GM12865 (cell line): ENCODE measurements at regions not wholly inside any gene's neighbourhood (a gene's known extent, or its start where the extent isn't known, plus 50 kb on each side); places are given as distances from the start of the nearest gene placed in this dataset.
"Not testable (repeated sequence)": the region's sequence is repeated elsewhere in the genome, so short reads cannot be mapped to it uniquely, and the experiment has no call there.

Experiments
- DNase-seq: peaks from one replicate; pipeline ENCODE4 v3.0.0; 2010; ENCODE audit warnings: low read depth
- H3K4me3 ChIP-seq: 2 replicates; pipeline ENCODE4 v1.5.1; 2011; ENCODE audit warnings: mild to moderate bottlenecking, low read depth, low read length, control low read depth
- CTCF ChIP-seq: IDR thresholded peaks from 2 replicates; pipeline ENCODE4 v1.5.1; 2011; ENCODE audit warnings: low read length, control low read depth, low read depth, inconsistent platforms; ENCODE audit not compliant: insufficient read depth; ENCODE audit errors: missing control alignments

- DNase-seq: no peak
- no peak for TF ChIP-seq CTCF
- H3K4me3 ChIP-seq: no peak overlapping the region
These were observed 499.7 kb downstream of the SLCO4C1 start for GRCh38 chr5:101796427-101796826.

GRCh38 chr5:101788797-101789196 is 507.3 kb downstream of the SLCO4C1 start:
- no peak for TF ChIP-seq CTCF
- no peak for DNase-seq
- H3K4me3 ChIP-seq: no peak overlapping the region

- no peak for DNase-seq
- no peak overlapping the region for H3K4me3 ChIP-seq
- TF ChIP-seq CTCF: no peak
These were observed 511.0 kb downstream of the SLCO4C1 start for GRCh38 chr5:101785090-101785489.

- H3K4me3 ChIP-seq: peak overlapping the region; percentile 11; the same call in 1 of the 2 replicates
- no peak for DNase-seq
- TF ChIP-seq CTCF: no peak
These were observed 512.7 kb downstream of the SLCO4C1 start for GRCh38 chr5:101783241-101784013.

GRCh38 chr5:101782352-101783103 is 513.6 kb downstream of the SLCO4C1 start:
- DNase-seq: no peak
- H3K4me3 ChIP-seq: no peak overlapping the region
- no peak for TF ChIP-seq CTCF

- no peak for TF ChIP-seq CTCF
- no peak for DNase-seq
- H3K4me3 ChIP-seq: no peak overlapping the region
These were observed 545.0 kb downstream of the SLCO4C1 start for GRCh38 chr5:101751105-101751504.

- not testable (repeated sequence) for DNase-seq, H3K4me3 ChIP-seq
These were observed 553.1 kb downstream of the SLCO4C1 start for GRCh38 chr5:101743000-101743399.
